GM10248 (cell line): ENCODE measurements at regions not wholly inside any gene's neighbourhood (a gene's known extent, or its start where the extent isn't known, plus 50 kb on each side); places are given as distances from the start of the nearest gene placed in this dataset.

Source experiments
- CTCF ChIA-PET: fragments of 300-600 bp; sonication (Branson Sonifier 250); formaldehyde crosslinking; extraction: SDS; loops from one replicate; lab custom pipeline; 2021; ENCODE audit warnings: antibody characterized with exemption; lab: Yijun Ruan, JAX
- POLR2A ChIA-PET: fragments of 350-650 bp; sonication (Branson Sonifier 250); formaldehyde crosslinking; extraction: SDS; loops from one replicate; lab custom pipeline; 2020; ENCODE audit warnings: antibody characterized with exemption; lab: Yijun Ruan, JAX
- DNase-seq: peaks from one replicate; pipeline ENCODE4 v3.0.0; 2012; ENCODE audit errors: extremely low spot score
- CTCF ChIP-seq: IDR thresholded peaks from 2 replicates; pipeline ENCODE4 v1.5.1; 2012; ENCODE audit warnings: mild to moderate bottlenecking, low read depth; ENCODE audit errors: extremely low read depth, missing control alignments, control extremely low read depth

DNA sequence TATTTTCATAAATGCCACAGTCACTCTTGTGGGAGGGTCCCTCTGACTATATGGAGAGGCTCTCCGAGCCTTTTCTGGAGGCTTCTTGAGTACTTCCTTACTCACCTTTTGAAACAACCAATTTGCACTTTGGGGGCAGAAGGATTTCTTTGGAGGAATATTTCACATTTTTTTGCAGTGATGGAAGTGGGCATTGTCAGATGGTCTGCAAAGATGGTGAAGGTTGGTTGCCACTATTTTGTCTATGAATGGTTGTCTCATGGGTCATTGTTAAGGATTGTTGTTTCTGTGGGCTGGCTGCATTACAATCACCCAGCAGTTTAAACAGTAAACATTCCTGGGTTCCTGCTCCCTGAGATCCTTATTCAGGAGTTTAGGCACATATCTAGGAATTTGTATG is 388.2 kb downstream of the TMEM135 start:
- DNase-seq, result no peak
- POLR2A ChIA-PET, result no interaction called here

GRCh38 chr11:87425391-87425790 is 387.7 kb downstream of the TMEM135 start:
- DNase-seq, result no peak
- ChIA-PET CTCF (interaction anchor here (8.9 kb wide), 1 partner anchor 71 kb away, joined by 121 read pairs; no protein-coding TSS in a partner anchor), POLR2A (no interaction called here)
- no peak for TF ChIP-seq CTCF

More for the DNA sequence above, 388.2 kb downstream of the TMEM135 start:
- CTCF ChIA-PET, result no interaction called here
- TF ChIP-seq CTCF, result no peak

DNA sequence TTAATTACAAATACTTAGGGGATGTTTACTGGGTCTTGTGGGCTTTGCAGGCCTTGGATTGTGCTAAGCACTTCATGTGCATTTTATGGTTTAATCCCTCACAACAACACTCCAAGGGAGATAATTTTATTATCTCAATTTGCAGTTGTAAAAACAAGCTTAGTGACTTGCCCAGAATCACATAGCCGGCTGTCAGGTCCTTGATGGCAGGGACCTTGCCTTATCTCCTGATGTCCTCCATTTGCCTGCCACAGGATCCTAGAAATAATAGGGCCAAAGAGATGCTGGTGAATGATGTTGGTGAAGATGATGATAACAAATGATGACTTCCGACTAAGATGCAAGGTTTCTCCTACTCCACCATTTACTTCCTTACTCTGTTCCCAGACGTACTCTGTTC is 385.4 kb downstream of the TMEM135 start:
- CTCF ChIA-PET, result interaction anchor here (0.8 to 8.9 kb wide), 7 partner anchors 9 to 555 kb away, joined by 3 to 121 read pairs (median 6); no protein-coding TSS in a partner anchor
- DNase-seq, result no peak
- POLR2A ChIA-PET, result no interaction called here
- no peak for TF ChIP-seq CTCF

- DNase-seq, result no peak
- ChIA-PET CTCF (interaction anchor here (0.8 to 8.9 kb wide), 9 partner anchors 10 to 483 kb away, joined by 4 to 121 read pairs (median 9); no protein-coding TSS in a partner anchor), POLR2A (no interaction called here)
- TF ChIP-seq CTCF, result no peak
These were observed 384.8 kb downstream of the TMEM135 start for GRCh38 chr11:87422566-87422965.

DNA sequence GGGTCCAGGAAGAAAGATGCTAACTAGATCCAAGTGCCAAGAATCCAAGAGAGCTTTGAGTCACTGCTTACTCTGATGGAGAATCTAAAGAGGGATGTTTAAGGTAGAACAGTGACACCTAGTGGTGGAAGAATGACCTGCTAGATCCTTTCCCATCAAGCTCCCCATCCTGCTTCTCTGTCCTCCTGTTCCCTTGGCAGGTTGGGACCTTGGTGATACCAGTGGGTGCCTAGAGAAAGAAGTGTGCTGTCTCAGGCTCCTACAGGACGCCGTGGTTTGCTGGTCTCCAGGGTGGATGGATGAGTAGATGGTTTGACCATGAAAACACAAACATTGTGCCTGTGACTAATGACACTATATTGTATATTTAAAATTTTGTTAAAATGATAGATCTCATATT is 383.7 kb downstream of the TMEM135 start:
- ChIA-PET POLR2A (no interaction called here), CTCF (interaction anchor here (0.6 to 8.9 kb wide), 43 partner anchors 9 to 1231 kb away, joined by 3 to 121 read pairs (median 4); no protein-coding TSS in a partner anchor)
- DNase-seq, result peak; percentile 53
- peak; percentile 70 for TF ChIP-seq CTCF

DNA sequence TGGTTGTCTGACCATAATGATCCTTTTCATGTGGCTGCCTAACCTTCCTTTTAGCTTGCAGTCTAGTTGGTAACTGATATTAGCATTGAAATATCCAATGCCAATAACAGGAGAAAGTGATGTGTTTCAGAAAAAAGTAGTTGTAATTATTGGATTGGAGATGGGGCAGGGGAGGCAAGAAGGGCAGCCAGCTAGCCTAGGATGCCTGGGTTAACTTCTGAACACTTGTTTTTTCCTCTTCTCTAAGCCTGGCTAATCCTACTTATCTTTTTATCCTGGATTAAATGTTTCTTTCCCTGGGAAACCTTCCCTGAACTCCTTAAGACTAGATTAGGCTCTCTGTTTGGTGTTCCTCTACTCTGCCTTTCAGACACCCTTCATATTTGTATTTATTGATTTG is 380.2 kb downstream of the TMEM135 start:
- ChIA-PET POLR2A (no interaction called here), CTCF (interaction anchor here (1.5 to 8.9 kb wide), 3 partner anchors 63 to 547 kb away, joined by 5 to 121 read pairs (median 12); no protein-coding TSS in a partner anchor)
- TF ChIP-seq CTCF, result no peak
- no peak for DNase-seq

- ChIA-PET POLR2A (no interaction called here), CTCF (no interaction called here)
- TF ChIP-seq CTCF, result no peak
- DNase-seq, result no peak
These were observed 368.1 kb downstream of the TMEM135 start for GRCh38 chr11:87405843-87406242.
